ENCODE measurements at regions not wholly inside any gene's neighbourhood (a gene's known extent, or its start where the extent isn't known, plus 50 kb on each side); places are given as distances from the start of the nearest gene placed in this dataset.

DNA sequence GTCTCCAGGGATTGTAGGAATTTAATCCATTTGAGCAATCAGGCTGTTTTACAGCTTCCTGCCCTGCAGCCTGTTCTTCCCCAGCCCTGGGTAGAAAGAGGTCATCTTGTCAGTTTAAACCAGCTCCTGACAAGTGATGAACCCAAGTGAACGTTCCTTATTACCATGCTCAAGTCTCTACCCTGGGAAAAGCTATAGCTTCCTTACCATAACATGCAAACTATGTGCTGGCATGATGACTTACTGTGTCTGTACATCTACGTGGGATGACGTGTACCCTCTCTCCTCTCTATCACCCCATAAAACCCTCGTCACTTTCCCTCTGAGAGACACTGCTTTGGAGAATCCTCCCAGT is 452.2 kb downstream of the XYLT1 start:
- no peak overlapping the region for H3K27ac ChIP-seq
- TF ChIP-seq ZFX (IDR thresholded peaks at IDR 0.05) = no peak
- TF ChIP-seq, protein P1, sequence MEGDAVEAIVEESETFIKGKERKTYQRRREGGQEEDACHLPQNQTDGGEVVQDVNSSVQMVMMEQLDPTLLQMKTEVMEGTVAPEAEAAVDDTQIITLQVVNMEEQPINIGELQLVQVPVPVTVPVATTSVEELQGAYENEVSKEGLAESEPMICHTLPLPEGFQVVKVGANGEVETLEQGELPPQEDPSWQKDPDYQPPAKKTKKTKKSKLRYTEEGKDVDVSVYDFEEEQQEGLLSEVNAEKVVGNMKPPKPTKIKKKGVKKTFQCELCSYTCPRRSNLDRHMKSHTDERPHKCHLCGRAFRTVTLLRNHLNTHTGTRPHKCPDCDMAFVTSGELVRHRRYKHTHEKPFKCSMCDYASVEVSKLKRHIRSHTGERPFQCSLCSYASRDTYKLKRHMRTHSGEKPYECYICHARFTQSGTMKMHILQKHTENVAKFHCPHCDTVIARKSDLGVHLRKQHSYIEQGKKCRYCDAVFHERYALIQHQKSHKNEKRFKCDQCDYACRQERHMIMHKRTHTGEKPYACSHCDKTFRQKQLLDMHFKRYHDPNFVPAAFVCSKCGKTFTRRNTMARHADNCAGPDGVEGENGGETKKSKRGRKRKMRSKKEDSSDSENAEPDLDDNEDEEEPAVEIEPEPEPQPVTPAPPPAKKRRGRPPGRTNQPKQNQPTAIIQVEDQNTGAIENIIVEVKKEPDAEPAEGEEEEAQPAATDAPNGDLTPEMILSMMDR (conservative IDR thresholded peaks at IDR 0.05) = no peak

DNA sequence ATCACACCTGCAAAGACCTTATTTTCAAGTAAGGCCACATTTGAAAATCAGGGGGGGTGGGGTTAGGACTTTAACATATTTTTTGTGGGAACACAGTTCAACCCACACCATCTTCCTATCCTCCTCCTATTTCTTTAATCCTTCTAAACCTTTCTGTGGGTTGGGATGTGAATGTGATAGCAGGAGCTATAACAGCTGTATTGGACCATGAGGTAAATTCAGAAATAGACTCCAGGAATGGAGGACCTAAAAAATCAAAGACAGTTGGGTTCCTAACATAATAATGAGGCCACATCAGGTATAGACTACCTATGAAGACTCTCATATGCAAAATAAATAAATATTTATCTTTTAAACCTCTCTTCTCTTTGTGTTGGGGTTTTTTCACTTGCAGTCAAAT is 451.4 kb downstream of the XYLT1 start:
- no peak for TF ChIP-seq ZFX (IDR thresholded peaks at IDR 0.05)
- TF ChIP-seq, protein P1 (conservative IDR thresholded peaks at IDR 0.05) = no peak
- no peak overlapping the region for H3K27ac ChIP-seq

DNA sequence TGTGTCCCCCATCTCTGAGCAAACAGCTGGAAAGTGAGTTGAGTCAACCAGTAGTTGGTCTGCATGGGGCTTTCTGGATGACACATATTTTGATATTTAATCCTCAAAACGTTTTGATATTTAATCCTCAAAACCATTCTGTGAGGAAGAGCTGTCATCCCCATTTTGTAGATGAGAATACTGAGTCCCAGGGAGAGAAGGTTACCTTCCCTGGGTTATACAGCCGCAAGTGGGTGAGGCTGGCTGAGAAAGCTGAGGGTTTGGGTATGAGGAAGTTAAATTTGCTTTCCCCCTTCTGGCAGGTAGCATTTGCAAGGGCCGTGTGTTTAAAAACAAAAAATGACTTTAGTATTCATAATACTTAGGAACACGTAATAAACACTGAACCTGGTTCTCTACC is 447.2 kb downstream of the XYLT1 start:
- TF ChIP-seq ZFX (IDR thresholded peaks at IDR 0.05) = no peak
- TF ChIP-seq, protein P1 (conservative IDR thresholded peaks at IDR 0.05) = no peak
- no peak overlapping the region for H3K27ac ChIP-seq

DNA sequence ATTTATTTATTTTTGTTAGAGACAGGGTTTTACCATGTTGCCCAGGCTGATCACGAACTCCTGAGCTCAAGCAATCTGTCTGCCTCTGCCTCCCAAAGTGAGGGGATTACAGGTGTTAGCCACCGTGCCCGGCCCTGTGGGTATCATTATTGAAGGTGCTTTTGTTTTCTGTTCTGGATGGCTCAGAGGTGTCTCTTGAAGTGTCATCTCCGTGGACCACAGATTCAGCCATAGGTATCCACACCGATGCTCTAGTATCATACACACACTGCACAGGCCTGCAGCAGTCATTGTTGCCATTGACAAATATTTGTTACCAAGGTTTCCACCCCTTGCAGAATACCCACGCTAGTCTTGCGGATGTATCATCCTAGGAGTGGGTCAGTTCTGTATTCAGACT is 446.2 kb downstream of the XYLT1 start:
- TF ChIP-seq, protein P1 (conservative IDR thresholded peaks at IDR 0.05) = no peak
- H3K27ac ChIP-seq = no peak overlapping the region

DNA sequence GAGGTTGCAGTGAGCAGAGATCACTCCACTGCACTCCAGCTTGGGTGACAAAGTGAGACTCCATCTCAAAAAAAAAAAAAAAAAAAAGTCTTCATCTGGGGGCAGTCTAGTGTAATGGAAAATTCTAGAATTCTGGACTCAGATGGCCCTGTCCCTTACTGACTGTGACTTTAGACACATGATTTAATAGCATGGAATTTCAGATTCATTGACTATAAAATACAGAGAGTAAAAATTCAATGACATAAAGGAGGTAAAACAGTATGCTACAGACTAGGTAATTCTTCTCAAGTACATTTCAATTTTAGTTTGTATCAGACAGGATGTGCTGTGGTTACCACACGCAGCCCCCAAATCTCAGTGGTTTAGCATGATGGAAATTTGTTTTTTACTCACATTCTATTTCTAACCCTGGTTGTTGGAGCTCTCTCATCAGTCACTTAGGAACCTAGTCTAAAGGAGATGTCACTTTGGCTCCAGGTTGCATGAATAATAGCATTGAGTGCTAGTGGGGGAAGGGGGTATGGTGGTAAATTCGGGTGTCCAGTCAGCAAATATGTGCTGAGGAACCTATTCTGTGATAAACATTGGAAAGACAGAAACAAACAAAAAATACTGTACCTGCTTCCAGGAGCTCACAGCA is 444.0 kb downstream of the XYLT1 start:
- TF ChIP-seq, protein P1 (conservative IDR thresholded peaks at IDR 0.05) = no peak
- no peak overlapping the region for H3K27ac ChIP-seq

DNA sequence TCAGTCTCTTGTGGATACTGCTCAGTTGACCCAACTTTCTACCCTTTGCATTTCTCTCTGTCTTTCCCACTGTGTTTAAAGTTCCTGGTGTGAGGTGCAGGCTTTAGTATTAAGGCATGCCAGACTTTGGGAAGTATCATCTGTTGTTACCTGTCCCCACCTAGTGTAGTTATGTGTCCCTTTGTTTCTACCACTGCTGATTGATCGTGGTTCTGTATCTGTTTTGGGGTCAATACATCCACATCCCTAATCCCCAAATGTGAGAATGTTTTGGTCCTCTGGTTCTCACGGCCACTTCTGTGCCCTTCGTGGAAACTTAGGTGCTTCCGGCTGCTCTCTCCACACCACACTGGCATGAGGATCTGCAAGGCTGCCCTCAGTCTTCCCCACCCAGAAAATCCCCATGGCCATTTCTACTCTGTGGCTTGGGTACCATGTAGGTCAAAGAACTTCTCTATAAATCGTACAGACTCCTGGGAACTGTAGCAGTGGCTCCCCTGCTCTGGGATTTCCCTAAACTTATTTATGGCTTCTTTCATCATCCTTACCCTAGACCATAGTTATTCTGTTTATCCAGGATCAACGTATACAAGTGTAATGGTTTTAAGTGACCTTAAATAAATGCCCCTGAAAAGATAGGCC is 443.2 kb downstream of the XYLT1 start:
- no peak overlapping the region for H3K27ac ChIP-seq
- TF ChIP-seq, protein P1 (conservative IDR thresholded peaks at IDR 0.05) = no peak
- no peak for TF ChIP-seq ZFX (IDR thresholded peaks at IDR 0.05)

DNA sequence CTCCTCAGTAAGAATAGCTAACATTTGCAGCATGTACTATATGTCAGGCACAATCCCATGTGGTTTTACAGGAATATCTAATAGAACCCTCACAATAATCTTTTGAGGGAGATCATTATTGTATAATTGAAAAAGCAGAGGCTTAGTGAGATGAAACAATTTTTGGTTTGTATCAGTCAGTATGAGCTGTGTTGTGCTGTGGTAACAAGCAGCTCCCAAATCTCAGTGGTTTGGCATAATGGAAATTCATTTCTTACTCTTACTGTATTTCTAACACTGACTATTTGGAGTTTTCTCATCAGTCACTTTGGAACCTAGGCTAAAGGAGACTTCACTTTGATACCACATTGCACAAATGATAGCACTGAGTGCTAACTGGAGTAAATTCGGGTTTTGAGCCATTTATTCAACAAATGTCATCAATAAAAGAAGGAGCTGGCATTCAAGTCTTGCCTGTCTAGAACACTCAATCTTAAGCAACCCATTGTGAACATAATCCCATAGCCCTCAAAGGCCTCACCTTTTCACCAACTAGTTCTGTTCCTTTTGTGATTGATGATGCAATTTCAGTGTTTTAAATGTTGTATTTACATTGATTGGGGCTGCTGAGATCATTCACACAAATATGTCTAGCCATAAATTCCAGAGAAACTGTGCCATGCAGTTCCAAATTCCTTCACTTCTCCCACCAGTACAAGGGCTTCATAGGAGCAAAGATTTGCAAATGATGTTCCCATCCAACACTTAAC is 441.0 kb downstream of the XYLT1 start:
- TF ChIP-seq ZFX (IDR thresholded peaks at IDR 0.05) = no peak
- TF ChIP-seq, protein P1 (conservative IDR thresholded peaks at IDR 0.05) = no peak
- no peak overlapping the region for H3K27ac ChIP-seq

Measured in C4-2B (cell line).